ENCODE measurements at regions not wholly inside any gene's neighbourhood (a gene's known extent, or its start where the extent isn't known, plus 50 kb on each side); places are given as distances from the start of the nearest gene placed in this dataset.
"Not testable (repeated sequence)": the region's sequence is repeated elsewhere in the genome, so short reads cannot be mapped to it uniquely, and the experiment has no call there.

GRCh38 chr12:17137396-17137795, 531.4 kb upstream of the LMO3 start:
- TF ChIP-seq TAF1 (IDR thresholded peaks at IDR 0.05; ENCODE audit: borderline replicate concordance, low read depth, low read length) (no peak), POLR2A (IDR thresholded peaks at IDR 0.05; ENCODE audit: low read depth, low read length) (no peak), POLR2AphosphoS5 (IDR thresholded peaks at IDR 0.05; ENCODE audit: low read depth, low read length) (no peak)
- DNase-seq (ENCODE audit: insufficient read length) (no peak), FAIRE-seq (no peak)

- TF ChIP-seq POLR2AphosphoS5 (IDR thresholded peaks at IDR 0.05; ENCODE audit: low read depth, low read length) (no peak), TAF1 (IDR thresholded peaks at IDR 0.05; ENCODE audit: borderline replicate concordance, low read depth, low read length) (no peak), POLR2A (IDR thresholded peaks at IDR 0.05; ENCODE audit: low read depth, low read length) (no peak)
- DNase-seq (ENCODE audit: insufficient read length) (no peak), FAIRE-seq (no peak)
Observed at GRCh38 chr12:17134315-17134714, 528.4 kb upstream of the LMO3 start.

- no peak for TF ChIP-seq POLR2AphosphoS5 (IDR thresholded peaks at IDR 0.05; ENCODE audit: low read depth, low read length)
- TF ChIP-seq POLR2A (IDR thresholded peaks at IDR 0.05; ENCODE audit: low read depth, low read length): no peak
- no peak for TF ChIP-seq TAF1 (IDR thresholded peaks at IDR 0.05; ENCODE audit: borderline replicate concordance, low read depth, low read length)
- no peak for FAIRE-seq
- no peak for DNase-seq (ENCODE audit: insufficient read length)
Observed at GRCh38 chr12:17132336-17132735, 526.4 kb upstream of the LMO3 start.

- not testable (repeated sequence) for DNase-seq (ENCODE audit: insufficient read length); FAIRE-seq
Observed at GRCh38 chr12:17116538-17116937, 510.6 kb upstream of the LMO3 start.

GRCh38 chr12:17110316-17110715, 504.4 kb upstream of the LMO3 start:
- no peak for TF ChIP-seq TAF1 (IDR thresholded peaks at IDR 0.05; ENCODE audit: borderline replicate concordance, low read depth, low read length)
- TF ChIP-seq POLR2AphosphoS5 (IDR thresholded peaks at IDR 0.05; ENCODE audit: low read depth, low read length): no peak
- DNase-seq (ENCODE audit: insufficient read length) (no peak), FAIRE-seq (no peak)

GRCh38 chr12:17108877-17109541, 503.0 kb upstream of the LMO3 start:
- no peak for DNase-seq (ENCODE audit: insufficient read length)
- no peak for TF ChIP-seq POLR2A (IDR thresholded peaks at IDR 0.05; ENCODE audit: low read depth, low read length)
- TF ChIP-seq POLR2AphosphoS5 (IDR thresholded peaks at IDR 0.05; ENCODE audit: low read depth, low read length): no peak
- no peak for TF ChIP-seq TAF1 (IDR thresholded peaks at IDR 0.05; ENCODE audit: borderline replicate concordance, low read depth, low read length)
- FAIRE-seq: no peak

- no peak for FAIRE-seq
- TF ChIP-seq POLR2AphosphoS5 (IDR thresholded peaks at IDR 0.05; ENCODE audit: low read depth, low read length): no peak
- TF ChIP-seq POLR2A (IDR thresholded peaks at IDR 0.05; ENCODE audit: low read depth, low read length): no peak
- TF ChIP-seq TAF1 (IDR thresholded peaks at IDR 0.05; ENCODE audit: borderline replicate concordance, low read depth, low read length): no peak
- DNase-seq (ENCODE audit: insufficient read length): no peak
Observed at GRCh38 chr12:17104801-17105200, 498.8 kb upstream of the LMO3 start.

- TF ChIP-seq TAF1 (IDR thresholded peaks at IDR 0.05; ENCODE audit: borderline replicate concordance, low read depth, low read length): no peak
- FAIRE-seq: peak; percentile 94
- DNase-seq (ENCODE audit: insufficient read length): no peak
Observed at GRCh38 chr12:17097674-17098073, 491.7 kb upstream of the LMO3 start.

GRCh38 chr12:17084831-17085230, 478.9 kb upstream of the LMO3 start:
- no peak for DNase-seq (ENCODE audit: insufficient read length)
- FAIRE-seq: no peak
- no peak for TF ChIP-seq TAF1 (IDR thresholded peaks at IDR 0.05; ENCODE audit: borderline replicate concordance, low read depth, low read length)
- TF ChIP-seq POLR2AphosphoS5 (IDR thresholded peaks at IDR 0.05; ENCODE audit: low read depth, low read length): no peak
- no peak for TF ChIP-seq POLR2A (IDR thresholded peaks at IDR 0.05; ENCODE audit: low read depth, low read length)

- FAIRE-seq (no peak), DNase-seq (ENCODE audit: insufficient read length) (no peak)
- no peak for TF ChIP-seq POLR2A (IDR thresholded peaks at IDR 0.05; ENCODE audit: low read depth, low read length)
- no peak for TF ChIP-seq POLR2AphosphoS5 (IDR thresholded peaks at IDR 0.05; ENCODE audit: low read depth, low read length)
- TF ChIP-seq TAF1 (IDR thresholded peaks at IDR 0.05; ENCODE audit: borderline replicate concordance, low read depth, low read length): no peak
Observed at GRCh38 chr12:17079251-17079909, 473.4 kb upstream of the LMO3 start.

GRCh38 chr12:17077594-17077993, 471.6 kb upstream of the LMO3 start:
- TF ChIP-seq POLR2A (IDR thresholded peaks at IDR 0.05; ENCODE audit: low read depth, low read length) (no peak), POLR2AphosphoS5 (IDR thresholded peaks at IDR 0.05; ENCODE audit: low read depth, low read length) (no peak), TAF1 (IDR thresholded peaks at IDR 0.05; ENCODE audit: borderline replicate concordance, low read depth, low read length) (no peak)
- DNase-seq (ENCODE audit: insufficient read length): no peak
- no peak for FAIRE-seq

GRCh38 chr12:17076811-17077210, 470.8 kb upstream of the LMO3 start:
- no peak for TF ChIP-seq POLR2AphosphoS5 (IDR thresholded peaks at IDR 0.05; ENCODE audit: low read depth, low read length)
- no peak for TF ChIP-seq POLR2A (IDR thresholded peaks at IDR 0.05; ENCODE audit: low read depth, low read length)
- no peak for FAIRE-seq
- DNase-seq (ENCODE audit: insufficient read length): no peak

Measured in GM12892 (cell line).